ENCODE measurements at regions not wholly inside any gene's neighbourhood (a gene's known extent, or its start where the extent isn't known, plus 50 kb on each side); places are given as distances from the start of the nearest gene placed in this dataset.

DNA sequence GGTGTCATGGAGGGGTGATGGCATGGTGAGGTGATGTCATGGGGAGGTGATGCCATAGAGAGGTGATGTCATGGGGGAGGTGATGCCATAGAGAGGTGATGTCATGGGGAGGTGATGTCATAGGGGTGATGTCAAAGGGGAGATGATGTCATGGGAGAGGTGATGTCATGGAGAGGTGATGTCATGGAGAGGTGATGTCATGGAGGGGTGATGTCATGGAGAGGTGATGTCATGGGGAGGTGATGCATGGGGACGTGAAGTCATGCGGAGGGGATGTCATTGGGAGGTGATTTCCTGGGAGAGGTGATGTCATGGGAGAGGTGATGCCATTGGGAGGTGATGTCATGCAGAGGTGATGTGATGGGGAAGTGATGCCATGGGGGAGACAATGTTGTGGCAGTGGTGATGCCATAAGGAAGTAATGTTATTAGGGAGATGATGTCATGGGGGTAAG, 92.1 kb upstream of the C1orf174 start:
- Histone ChIP-seq H3K4me3 (replicated peaks; ENCODE audit: low read depth, low read length) (no peak overlapping the region), H3K27me3 (replicated peaks; ENCODE audit: control insufficient read depth, insufficient read depth, low read length) (no peaks in the 10 kb centered on the region), H3K36me3 (ENCODE audit: control insufficient read depth, insufficient read depth, low read length) (no peaks in the 10 kb centered on the region)
- no peak for DNase-seq (ENCODE audit: extremely low read depth, insufficient read length)
- TF ChIP-seq, protein P1, sequence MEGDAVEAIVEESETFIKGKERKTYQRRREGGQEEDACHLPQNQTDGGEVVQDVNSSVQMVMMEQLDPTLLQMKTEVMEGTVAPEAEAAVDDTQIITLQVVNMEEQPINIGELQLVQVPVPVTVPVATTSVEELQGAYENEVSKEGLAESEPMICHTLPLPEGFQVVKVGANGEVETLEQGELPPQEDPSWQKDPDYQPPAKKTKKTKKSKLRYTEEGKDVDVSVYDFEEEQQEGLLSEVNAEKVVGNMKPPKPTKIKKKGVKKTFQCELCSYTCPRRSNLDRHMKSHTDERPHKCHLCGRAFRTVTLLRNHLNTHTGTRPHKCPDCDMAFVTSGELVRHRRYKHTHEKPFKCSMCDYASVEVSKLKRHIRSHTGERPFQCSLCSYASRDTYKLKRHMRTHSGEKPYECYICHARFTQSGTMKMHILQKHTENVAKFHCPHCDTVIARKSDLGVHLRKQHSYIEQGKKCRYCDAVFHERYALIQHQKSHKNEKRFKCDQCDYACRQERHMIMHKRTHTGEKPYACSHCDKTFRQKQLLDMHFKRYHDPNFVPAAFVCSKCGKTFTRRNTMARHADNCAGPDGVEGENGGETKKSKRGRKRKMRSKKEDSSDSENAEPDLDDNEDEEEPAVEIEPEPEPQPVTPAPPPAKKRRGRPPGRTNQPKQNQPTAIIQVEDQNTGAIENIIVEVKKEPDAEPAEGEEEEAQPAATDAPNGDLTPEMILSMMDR (IDR thresholded peaks at IDR 0.05; ENCODE audit: insufficient read depth, low read length, poor library complexity, severe bottlenecking): no peak

DNA sequence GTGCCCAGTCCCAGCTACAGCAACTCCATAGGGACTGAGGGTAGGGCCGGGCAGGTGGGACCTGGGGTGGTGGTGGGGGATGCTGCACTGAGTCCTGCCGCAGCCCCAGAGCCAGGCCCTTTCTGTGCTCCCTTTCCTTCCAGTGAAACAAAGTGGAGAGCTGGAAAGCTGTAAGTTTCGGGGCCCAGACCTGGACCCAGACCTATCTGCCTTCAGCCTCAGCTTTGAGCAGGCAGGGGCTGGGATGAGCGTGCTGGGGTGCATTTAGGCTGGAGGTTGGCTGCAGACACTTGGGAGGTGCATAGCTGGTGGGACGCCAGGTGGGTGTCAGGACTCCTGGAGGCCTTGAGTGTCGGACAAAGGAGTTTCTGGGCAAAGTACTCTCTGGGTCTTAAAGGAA, 92.7 kb upstream of the C1orf174 start:
- TF ChIP-seq, protein P1 (IDR thresholded peaks at IDR 0.05; ENCODE audit: insufficient read depth, low read length, poor library complexity, severe bottlenecking): no peak
- H3K4me3 ChIP-seq (replicated peaks; ENCODE audit: low read depth, low read length): no peak overlapping the region
- no peaks in the 10 kb centered on the region for H3K27me3 ChIP-seq (replicated peaks; ENCODE audit: control insufficient read depth, insufficient read depth, low read length)
- no peaks in the 10 kb centered on the region for H3K36me3 ChIP-seq (ENCODE audit: control insufficient read depth, insufficient read depth, low read length)
- no peak for DNase-seq (ENCODE audit: extremely low read depth, insufficient read length)

DNA sequence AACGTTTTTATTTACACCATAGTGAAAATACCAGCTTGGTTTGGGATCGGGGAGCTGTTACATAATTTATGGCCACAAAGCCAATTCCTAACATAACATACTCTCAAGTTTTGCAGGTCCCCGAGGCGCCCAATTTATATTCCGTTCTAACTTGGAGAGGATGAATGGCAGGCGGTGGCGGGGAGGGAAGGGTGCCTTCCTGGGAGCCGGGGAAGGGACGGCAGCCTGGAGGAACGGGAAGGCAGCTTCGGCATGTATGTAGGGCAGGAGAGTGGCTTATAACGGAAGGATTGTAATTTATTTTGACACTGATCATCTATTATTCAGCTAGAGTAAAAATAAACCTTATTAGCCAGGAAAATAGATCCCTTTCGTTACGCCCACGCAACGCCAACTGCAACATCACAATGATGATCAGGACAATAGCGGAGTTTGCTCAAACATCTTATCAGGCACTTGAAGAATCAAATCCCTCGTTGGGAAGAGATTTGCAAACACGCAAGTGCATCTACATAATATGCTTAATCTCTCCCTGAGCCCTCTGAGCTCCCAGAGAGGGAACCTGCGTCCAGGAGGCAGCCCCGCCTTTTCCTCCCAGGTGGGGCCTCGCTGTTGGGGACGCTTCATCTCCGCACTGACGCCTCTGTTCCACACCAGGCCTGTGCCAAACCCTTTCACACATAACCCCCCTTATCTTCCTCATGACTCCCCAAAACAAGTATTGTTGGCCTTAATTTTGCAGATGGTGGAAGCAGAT, 93.7 kb upstream of the C1orf174 start:
- no peak for DNase-seq (ENCODE audit: extremely low read depth, insufficient read length)
- TF ChIP-seq, protein P1 (IDR thresholded peaks at IDR 0.05; ENCODE audit: insufficient read depth, low read length, poor library complexity, severe bottlenecking): no peak
- H3K36me3 ChIP-seq (ENCODE audit: control insufficient read depth, insufficient read depth, low read length): no peaks in the 10 kb centered on the region
- no peak overlapping the region for H3K4me3 ChIP-seq (replicated peaks; ENCODE audit: low read depth, low read length)
- H3K27me3 ChIP-seq (replicated peaks; ENCODE audit: control insufficient read depth, insufficient read depth, low read length): no peaks in the 10 kb centered on the region

DNA sequence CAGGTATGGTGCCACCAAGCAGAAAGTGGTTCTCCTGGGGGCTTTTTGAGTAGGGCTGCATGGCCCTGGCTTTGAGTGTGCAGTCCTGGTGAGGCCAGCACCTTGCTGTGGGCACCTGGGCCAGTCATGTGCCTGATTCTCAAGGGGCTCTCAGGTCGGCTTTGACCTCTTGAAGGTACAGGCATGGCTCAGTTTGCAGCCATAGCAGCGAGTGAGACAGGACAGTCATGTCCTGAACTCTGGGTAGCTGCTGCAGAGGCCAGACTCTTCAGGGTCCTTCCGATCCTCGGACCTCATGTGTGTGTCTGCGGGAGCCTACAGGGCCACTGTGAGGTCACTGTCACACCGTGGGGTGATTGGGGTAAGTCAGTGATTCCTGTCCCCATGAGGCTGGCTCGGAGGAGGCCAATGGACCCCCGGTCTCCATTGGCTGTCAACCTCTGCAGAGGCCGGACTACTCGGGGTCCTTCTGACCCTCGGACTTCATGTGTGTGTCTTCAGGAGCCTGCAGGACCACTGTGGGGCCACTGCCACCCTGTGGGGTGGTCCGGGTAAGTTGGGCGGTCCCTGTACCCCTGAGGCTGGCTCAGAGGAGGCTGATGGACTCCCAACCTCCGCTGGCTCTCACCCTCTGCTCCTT, 95.2 kb upstream of the C1orf174 start:
- TF ChIP-seq, protein P1 (IDR thresholded peaks at IDR 0.05; ENCODE audit: insufficient read depth, low read length, poor library complexity, severe bottlenecking): no peak
- no peak for DNase-seq (ENCODE audit: extremely low read depth, insufficient read length)
- H3K27me3 ChIP-seq (replicated peaks; ENCODE audit: control insufficient read depth, insufficient read depth, low read length): no peaks in the 10 kb centered on the region

DNA sequence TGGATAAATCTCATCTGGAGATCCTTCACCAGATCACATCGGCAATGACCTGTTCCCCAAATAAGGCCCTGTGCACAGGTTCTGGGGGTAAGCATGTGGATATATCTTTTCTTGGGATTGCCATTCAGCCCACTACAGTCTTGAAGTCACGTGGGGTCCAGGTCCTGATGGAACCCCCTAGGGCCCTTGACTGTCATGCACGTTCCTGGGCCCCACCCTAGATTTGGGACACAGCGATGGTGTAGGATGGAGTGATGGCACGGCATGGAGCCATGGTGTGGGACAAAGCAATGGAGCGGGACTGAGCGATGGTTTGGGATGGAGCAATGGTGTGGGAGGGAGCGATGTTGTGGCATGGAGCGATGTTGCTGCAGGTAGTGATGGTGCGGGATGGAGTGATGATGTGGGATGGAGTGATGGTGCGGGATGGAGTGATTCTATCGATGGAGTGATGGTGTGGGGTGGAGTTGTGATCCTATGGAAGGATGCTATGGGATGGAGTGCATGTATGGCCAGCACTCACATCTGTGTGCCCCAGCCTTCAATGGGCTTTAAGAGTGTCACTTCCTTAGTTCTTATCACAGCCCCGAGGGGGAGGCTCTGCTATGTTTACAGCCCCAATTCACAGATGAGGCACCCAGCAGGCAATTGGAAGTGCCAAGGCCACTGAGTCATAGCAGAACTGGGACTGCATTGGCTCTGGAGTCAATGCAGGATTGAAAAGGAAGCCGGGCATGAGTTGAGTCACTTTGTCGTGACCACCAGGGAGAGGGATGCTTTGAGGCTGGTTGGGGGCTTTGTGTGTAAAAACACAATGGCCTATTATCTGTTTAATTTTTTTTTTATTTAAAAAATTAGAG, 97.0 kb upstream of the C1orf174 start:
- DNase-seq (ENCODE audit: extremely low read depth, insufficient read length): no peak
- Histone ChIP-seq H3K27me3 (replicated peaks; ENCODE audit: control insufficient read depth, insufficient read depth, low read length) (no peaks in the 10 kb centered on the region), H3K36me3 (ENCODE audit: control insufficient read depth, insufficient read depth, low read length) (no peaks in the 10 kb centered on the region), H3K4me3 (replicated peaks; ENCODE audit: low read depth, low read length) (no peak overlapping the region)
- TF ChIP-seq, protein P1 (IDR thresholded peaks at IDR 0.05; ENCODE audit: insufficient read depth, low read length, poor library complexity, severe bottlenecking): no peak

More for the DNA sequence above, 95.2 kb upstream of the C1orf174 start:
- Histone ChIP-seq H3K36me3 (ENCODE audit: control insufficient read depth, insufficient read depth, low read length) (no peaks in the 10 kb centered on the region), H3K4me3 (replicated peaks; ENCODE audit: low read depth, low read length) (no peak overlapping the region)

Measured in GM06990 (cell line).